Activated T-cell treated with anti-CD3 and anti-CD28 coated beads, Interleukin-2, amount 50 U/mL, for 24 hours (primary cell): ENCODE measurements at regions not wholly inside any gene's neighbourhood (a gene's known extent, or its start where the extent isn't known, plus 50 kb on each side); places are given as distances from the start of the nearest gene placed in this dataset.

ENCODE experiments used
- DNase-seq: peaks from one replicate; pipeline ENCODE4 v3.0.0-alpha.2; 2020
- H3K27ac Mint-ChIP-seq: 2 replicates; pipeline ENCODE4 v1.8.0; 2020; ENCODE audit warnings: mild to moderate bottlenecking, mixed read lengths
- H3K27me3 Mint-ChIP-seq: 2 replicates; pipeline ENCODE4 v1.8.0; 2020; ENCODE audit warnings: mixed read lengths
- H3K36me3 Mint-ChIP-seq: 2 replicates; pipeline ENCODE4 v1.8.0; 2020; ENCODE audit warnings: low read depth, mixed read lengths
- H3K4me1 Mint-ChIP-seq: 2 replicates; pipeline ENCODE4 v1.8.0; 2020; ENCODE audit warnings: low read depth, mixed read lengths
- H3K4me3 Mint-ChIP-seq: 2 replicates; pipeline ENCODE4 v1.8.0; 2020; ENCODE audit warnings: mild to moderate bottlenecking, moderate library complexity, mixed read lengths
- H3K9me3 Mint-ChIP-seq: 2 replicates; pipeline ENCODE4 v1.8.0; 2020; ENCODE audit warnings: mixed read lengths

- Mint-ChIP-seq H3K36me3 (no peaks in the 10 kb centered on the region), H3K27ac (no peak overlapping the region), H3K4me1 (peaks cover 4% of the 10 kb centered on the region), H3K27me3 (peaks cover 55% of the 10 kb centered on the region), H3K9me3 (no peaks in the 10 kb centered on the region), H3K4me3 (no peak overlapping the region)
- DNase-seq: no peak
Measured at GRCh38 chr13:44283600-44283999, 90.0 kb upstream of the SERP2 start.

GRCh38 chr13:44287958-44288357, 85.7 kb upstream of the SERP2 start:
- no peaks in the 10 kb centered on the region for H3K36me3 Mint-ChIP-seq

GRCh38 chr13:44292545-44292944, 81.1 kb upstream of the SERP2 start:
- Mint-ChIP-seq H3K27ac (peak overlapping the region; percentile 67), H3K4me3 (no peak overlapping the region), H3K9me3 (peaks cover 4% of the 10 kb centered on the region), H3K4me1 (peaks cover 29% of the 10 kb centered on the region), H3K27me3 (peaks cover 33% of the 10 kb centered on the region), H3K36me3 (no peaks in the 10 kb centered on the region)
- no peak for DNase-seq

More at GRCh38 chr13:44287958-44288357, 85.7 kb upstream of the SERP2 start:
- H3K4me1 Mint-ChIP-seq: peaks cover 6% of the 10 kb centered on the region
- no peak for DNase-seq
- no peak overlapping the region for H3K4me3 Mint-ChIP-seq
- peaks cover 2% of the 10 kb centered on the region for H3K9me3 Mint-ChIP-seq
- H3K27me3 Mint-ChIP-seq: peaks cover 62% of the 10 kb centered on the region
- no peak overlapping the region for H3K27ac Mint-ChIP-seq

- DNase-seq: no peak
- peaks cover 27% of the 10 kb centered on the region for H3K27me3 Mint-ChIP-seq
- peaks cover 4% of the 10 kb centered on the region for H3K9me3 Mint-ChIP-seq
- peaks cover 29% of the 10 kb centered on the region for H3K4me1 Mint-ChIP-seq
- H3K4me3 Mint-ChIP-seq: no peak overlapping the region
- no peaks in the 10 kb centered on the region for H3K36me3 Mint-ChIP-seq
- H3K27ac Mint-ChIP-seq: peak overlapping the region; percentile 81
Measured at GRCh38 chr13:44293374-44293773, 80.2 kb upstream of the SERP2 start.

GRCh38 chr13:44293908-44294735, 79.5 kb upstream of the SERP2 start:
- Mint-ChIP-seq H3K4me3 (no peak overlapping the region), H3K27me3 (peaks cover 24% of the 10 kb centered on the region), H3K27ac (peak overlapping the region; percentile 81), H3K36me3 (no peaks in the 10 kb centered on the region), H3K9me3 (peaks cover 4% of the 10 kb centered on the region), H3K4me1 (peaks cover 29% of the 10 kb centered on the region)
- no peak for DNase-seq

- Mint-ChIP-seq H3K27me3 (peaks cover 20% of the 10 kb centered on the region), H3K4me3 (no peak overlapping the region), H3K27ac (peak overlapping the region; percentile 81), H3K36me3 (no peaks in the 10 kb centered on the region), H3K9me3 (peaks cover 4% of the 10 kb centered on the region), H3K4me1 (peaks cover 29% of the 10 kb centered on the region)
- no peak for DNase-seq
Measured at GRCh38 chr13:44294876-44295275, 78.7 kb upstream of the SERP2 start.

- peaks cover 4% of the 10 kb centered on the region for H3K9me3 Mint-ChIP-seq
- no peak overlapping the region for H3K4me3 Mint-ChIP-seq
- H3K36me3 Mint-ChIP-seq: no peaks in the 10 kb centered on the region
- H3K4me1 Mint-ChIP-seq: peaks cover 47% of the 10 kb centered on the region
- DNase-seq: no peak
- H3K27ac Mint-ChIP-seq: no peak overlapping the region
- peaks cover 7% of the 10 kb centered on the region for H3K27me3 Mint-ChIP-seq
Measured at GRCh38 chr13:44296856-44297255, 76.8 kb upstream of the SERP2 start.

- no peak overlapping the region for H3K27ac Mint-ChIP-seq
- H3K4me3 Mint-ChIP-seq: no peak overlapping the region
- H3K36me3 Mint-ChIP-seq: no peaks in the 10 kb centered on the region
- peaks cover 2% of the 10 kb centered on the region for H3K9me3 Mint-ChIP-seq
- H3K27me3 Mint-ChIP-seq: peaks cover 9% of the 10 kb centered on the region
- peaks cover 47% of the 10 kb centered on the region for H3K4me1 Mint-ChIP-seq
- DNase-seq: no peak
Measured at GRCh38 chr13:44298314-44298713, 75.3 kb upstream of the SERP2 start.

GRCh38 chr13:44299152-44299943, 74.3 kb upstream of the SERP2 start:
- H3K4me1 Mint-ChIP-seq: peaks cover 42% of the 10 kb centered on the region
- DNase-seq: no peak
- no peaks in the 10 kb centered on the region for H3K9me3 Mint-ChIP-seq
- no peaks in the 10 kb centered on the region for H3K36me3 Mint-ChIP-seq
- peaks cover 9% of the 10 kb centered on the region for H3K27me3 Mint-ChIP-seq
- H3K27ac Mint-ChIP-seq: no peak overlapping the region
- no peak overlapping the region for H3K4me3 Mint-ChIP-seq

- Mint-ChIP-seq H3K27ac (peak overlapping the region; percentile 53), H3K27me3 (peaks cover 12% of the 10 kb centered on the region), H3K36me3 (no peaks in the 10 kb centered on the region), H3K4me3 (no peak overlapping the region), H3K4me1 (peaks cover 45% of the 10 kb centered on the region), H3K9me3 (no peaks in the 10 kb centered on the region)
- no peak for DNase-seq
Measured at GRCh38 chr13:44300895-44301638, 72.6 kb upstream of the SERP2 start.

GRCh38 chr13:44301639-44302015, 72.0 kb upstream of the SERP2 start:
- H3K4me3 Mint-ChIP-seq: no peak overlapping the region
- peak overlapping the region; percentile 9 for H3K27ac Mint-ChIP-seq

GRCh38 chr13:44302233-44302632, 71.4 kb upstream of the SERP2 start:
- DNase-seq: no peak
- no peaks in the 10 kb centered on the region for H3K9me3 Mint-ChIP-seq
- H3K27ac Mint-ChIP-seq: no peak overlapping the region
- peaks cover 55% of the 10 kb centered on the region for H3K4me1 Mint-ChIP-seq
- no peaks in the 10 kb centered on the region for H3K36me3 Mint-ChIP-seq
- H3K27me3 Mint-ChIP-seq: peaks cover 12% of the 10 kb centered on the region
- no peak overlapping the region for H3K4me3 Mint-ChIP-seq

More at GRCh38 chr13:44301639-44302015, 72.0 kb upstream of the SERP2 start:
- no peaks in the 10 kb centered on the region for H3K9me3 Mint-ChIP-seq
- peaks cover 51% of the 10 kb centered on the region for H3K4me1 Mint-ChIP-seq
- H3K36me3 Mint-ChIP-seq: no peaks in the 10 kb centered on the region
- DNase-seq: no peak
- H3K27me3 Mint-ChIP-seq: peaks cover 12% of the 10 kb centered on the region

GRCh38 chr13:44302940-44303575, 70.6 kb upstream of the SERP2 start:
- Mint-ChIP-seq H3K36me3 (no peaks in the 10 kb centered on the region), H3K4me1 (peaks cover 61% of the 10 kb centered on the region), H3K27me3 (peaks cover 12% of the 10 kb centered on the region), H3K27ac (no peak overlapping the region), H3K9me3 (no peaks in the 10 kb centered on the region), H3K4me3 (no peak overlapping the region)
- DNase-seq: no peak
